GM21423 (cell line): ENCODE measurements at regions not wholly inside any gene's neighbourhood (a gene's known extent, or its start where the extent isn't known, plus 50 kb on each side); places are given as distances from the start of the nearest gene placed in this dataset.

Experiments used
- ATAC-seq: cut with Tn5 transposase; IDR thresholded peaks from one replicate; pipeline ENCODE4 v1.9.1; 2021; ENCODE audit warnings: mild to moderate bottlenecking, moderate library complexity; ENCODE audit not compliant: unreplicated experiment

DNA sequence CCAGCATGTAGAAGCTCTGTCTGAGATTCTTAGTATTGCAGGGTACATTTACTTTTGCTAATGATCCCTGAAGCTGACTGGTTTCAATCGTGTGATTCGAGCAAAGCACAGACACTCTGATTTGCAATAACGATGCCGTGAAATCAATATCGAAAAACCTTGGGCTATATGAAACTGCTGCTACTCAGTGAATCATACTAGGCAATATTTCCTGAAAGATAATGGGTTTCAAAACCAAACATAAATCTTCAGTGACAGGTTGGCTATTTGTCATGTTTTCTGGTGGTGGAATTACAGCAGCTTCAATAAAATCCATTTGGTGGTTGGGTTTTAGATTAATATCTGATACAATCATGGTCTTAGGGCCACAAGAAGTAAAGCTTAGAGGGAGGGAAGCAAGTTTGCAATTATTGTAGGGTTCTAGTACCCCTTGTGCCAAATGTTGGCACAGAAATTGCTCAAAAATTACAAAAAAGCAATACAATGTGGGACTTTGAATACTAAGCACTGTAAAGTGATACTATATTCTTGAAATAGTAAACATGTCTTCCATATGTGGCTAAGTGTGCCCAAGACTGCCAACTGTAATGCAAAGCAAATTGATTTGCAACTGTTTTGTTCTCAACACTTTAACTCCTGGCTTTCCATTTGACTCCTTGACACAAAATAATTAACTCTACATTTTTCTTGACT is 112.4 kb upstream of the JAZF1 start:
- ATAC-seq, result no peak

DNA sequence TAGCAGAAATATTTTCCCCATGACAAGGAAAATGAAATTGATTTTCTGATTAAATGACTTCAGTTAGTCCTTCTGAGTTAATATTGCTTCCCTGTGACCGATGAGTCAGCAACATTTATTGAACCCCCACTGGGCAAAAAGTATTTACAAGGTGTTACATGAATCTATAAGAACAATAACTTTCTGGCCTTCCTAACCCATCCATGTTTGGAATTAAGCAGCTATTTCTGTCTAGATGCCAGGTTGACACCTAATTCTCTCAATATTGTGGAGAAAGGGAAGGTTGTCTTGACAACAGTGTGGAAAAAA is 112.9 kb upstream of the JAZF1 start:
- no peak for ATAC-seq

DNA sequence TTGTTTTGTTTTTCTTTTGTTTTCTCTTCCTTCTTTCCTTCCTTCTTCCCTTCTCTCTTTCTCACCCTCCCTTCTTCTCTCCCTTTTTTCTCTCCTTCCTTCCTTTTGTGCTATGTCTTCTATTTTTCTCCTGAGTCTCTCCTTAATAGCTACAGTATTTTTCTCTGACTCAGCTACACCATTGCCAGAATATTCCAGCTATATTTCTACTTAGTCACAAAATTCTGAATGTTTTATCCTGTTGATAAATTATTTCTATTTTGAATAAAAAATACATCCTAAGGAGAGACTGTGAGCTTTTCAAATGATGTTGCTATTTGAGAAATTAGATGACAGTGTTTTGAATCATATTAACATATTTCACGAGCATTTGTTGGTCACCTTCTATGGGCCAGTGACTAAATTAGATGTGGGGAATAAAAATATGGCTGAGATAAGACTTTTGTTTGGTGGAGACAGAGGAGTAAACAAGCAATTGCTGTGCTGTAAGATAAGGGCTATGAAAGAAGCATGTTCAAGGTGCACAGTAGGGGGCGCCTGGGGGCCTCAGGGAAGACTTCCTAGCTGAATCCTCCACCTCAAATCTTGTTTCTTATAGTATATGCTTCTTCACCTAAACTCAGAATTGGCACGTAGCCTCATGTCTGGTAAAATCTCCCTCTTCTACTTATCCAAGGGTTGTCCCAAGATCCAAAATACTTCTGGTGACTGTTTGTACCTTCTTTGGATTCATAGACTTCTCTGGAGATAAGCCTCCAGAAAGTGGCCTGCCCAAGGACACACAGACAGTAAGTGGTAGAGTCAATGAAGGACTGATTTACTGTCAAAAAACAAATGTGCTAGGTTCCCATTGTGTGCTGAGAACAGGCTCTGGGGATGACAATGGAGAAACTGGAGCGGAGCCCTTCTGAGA is 115.5 kb upstream of the CREB5 start:
- no peak for ATAC-seq

DNA sequence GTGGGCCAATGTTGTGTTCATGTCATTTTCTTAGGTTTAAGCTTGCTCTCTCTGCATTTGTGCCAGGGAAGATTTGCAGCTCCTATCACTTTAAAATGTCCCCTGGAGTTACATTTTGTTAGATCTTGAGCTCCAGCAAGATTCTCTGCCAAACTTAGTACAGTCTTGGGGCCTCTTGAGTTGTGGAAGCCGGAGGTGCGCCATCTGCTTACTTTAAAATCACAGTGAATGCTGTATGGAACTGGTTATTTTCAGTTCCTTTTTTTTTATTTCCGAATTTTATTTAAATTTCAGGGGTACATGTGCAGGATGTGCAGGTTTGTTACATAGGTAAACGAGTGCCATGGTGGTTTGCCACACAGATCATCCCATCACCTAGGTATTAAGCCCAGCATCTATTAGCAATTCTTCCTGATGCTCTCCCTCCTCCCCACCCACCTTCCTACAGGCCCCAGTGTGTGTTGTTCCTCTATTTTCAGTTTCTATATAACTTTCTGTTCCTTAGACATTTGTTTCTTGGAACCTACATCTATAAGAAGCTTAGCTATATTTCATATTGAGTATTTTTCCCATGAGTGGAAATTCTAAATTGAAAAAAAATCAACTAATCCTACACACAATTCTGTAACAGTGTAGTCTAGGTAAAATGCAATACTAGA is 114.4 kb upstream of the CREB5 start:
- no peak for ATAC-seq

DNA sequence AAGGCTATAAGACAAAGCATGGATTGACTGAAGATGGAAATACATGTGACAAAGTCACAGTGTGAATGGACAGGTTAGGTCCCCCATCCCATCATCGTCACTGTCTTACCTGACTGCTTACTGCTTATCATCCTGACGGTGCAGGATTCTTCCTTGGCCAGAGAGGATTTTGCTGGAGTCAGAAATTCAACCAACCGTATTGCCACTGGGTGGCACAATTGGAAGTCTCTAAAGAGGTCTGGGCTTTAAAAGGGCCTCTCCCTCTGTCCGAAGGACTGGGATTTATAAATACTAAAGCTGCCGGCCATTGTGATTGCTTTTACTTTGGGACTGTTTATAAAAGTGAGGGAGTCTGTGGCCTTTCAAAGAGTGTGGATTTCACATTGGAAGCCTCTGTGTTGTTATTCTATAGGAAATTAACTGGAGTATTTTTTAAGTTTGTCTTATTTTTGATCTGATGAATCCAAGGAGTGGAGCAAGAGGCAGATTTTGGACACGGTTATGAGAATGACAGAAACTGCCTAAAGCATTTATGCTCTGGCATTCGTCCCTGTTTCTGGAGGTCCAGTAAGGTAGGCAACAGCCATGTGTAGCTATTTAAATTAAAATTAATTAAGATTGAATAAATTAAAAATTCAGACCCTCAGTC is 113.3 kb upstream of the CREB5 start:
- no peak for ATAC-seq

DNA sequence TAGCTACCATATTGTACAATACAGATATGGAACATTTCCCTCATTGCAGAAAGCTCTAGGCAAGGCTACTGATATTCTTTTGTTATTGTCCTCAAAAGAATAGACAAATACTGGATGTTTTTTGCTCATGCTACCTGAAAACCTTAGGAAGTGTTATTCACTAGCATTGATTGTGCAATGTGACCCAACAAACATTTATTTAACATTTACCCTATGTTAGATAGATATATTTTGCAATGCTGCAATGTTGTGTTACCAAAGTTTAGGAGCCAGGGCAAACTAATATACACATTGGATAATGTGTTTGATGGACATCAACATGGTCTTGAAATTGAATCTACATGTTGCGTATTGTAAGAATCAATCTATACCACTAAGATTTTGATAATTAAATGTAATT is 112.8 kb upstream of the CREB5 start:
- no peak for ATAC-seq

DNA sequence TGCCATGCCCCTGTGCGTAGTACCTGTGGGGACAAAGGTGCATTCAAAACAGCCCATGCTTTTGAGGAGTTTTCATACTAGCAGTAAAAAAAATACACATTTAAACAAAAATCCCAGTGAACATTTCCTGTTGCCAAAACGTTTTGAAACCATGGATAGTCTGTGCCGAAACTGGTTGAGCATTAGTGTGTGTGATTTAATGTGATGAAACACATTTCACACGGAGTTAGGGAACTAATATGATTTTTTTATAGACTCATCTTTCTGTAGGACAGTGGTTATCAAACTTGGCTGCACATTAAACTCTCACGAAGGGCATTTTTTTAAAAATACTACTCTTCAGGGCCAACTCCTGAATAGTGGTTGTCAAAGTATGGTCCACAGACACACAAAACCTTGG is 111.8 kb upstream of the CREB5 start:
- ATAC-seq, result no peak

- no peak for ATAC-seq
Measured at GRCh38 chr7:28301148-28301641, 111.1 kb upstream of the CREB5 start.

DNA sequence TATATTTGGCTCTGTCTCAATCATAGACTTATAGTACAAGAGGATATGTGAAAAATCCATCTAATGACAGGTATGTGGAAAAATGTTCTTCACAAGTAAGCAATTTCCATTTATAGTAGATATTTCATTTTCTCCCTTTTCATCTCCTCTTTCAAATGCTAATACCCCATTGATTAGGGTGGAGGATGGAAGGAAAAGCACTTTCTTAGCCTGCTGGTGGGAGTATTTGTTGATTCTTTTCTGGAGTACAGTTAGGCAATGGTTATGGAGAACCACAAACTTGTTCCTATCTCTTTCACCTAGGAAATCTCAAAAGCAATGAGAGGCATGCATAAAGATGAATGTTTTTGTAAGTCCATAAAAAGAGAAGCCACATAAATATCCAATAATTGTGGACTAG is 108.0 kb upstream of the CREB5 start:
- ATAC-seq, result no peak

GRCh38 chr7:28309704-28310459 is 102.4 kb upstream of the CREB5 start:
- ATAC-seq, result no peak

GRCh38 chr7:28310460-28310848 is 101.9 kb upstream of the CREB5 start:
- ATAC-seq, result no peak

DNA sequence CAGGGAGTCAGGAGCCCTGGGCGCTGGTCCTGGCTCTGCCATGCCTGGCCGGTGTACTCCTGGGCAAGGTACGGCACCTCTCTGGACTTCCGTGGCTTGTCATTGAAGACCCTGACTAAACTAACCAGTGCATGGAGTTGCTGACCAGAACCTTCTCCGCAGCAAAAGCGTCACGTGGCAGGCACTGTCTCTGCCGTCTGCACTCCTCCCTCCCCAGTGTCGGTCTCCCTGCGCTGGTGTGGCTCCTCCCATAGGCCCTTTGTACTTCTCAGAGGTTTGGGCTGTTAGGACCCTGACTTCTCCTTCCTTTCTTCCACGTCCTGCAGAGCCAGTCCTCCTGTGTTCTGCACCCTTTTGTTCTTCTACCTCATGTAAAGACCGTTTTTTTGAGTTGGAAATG is 100.6 kb upstream of the CREB5 start:
- no peak for ATAC-seq

GRCh38 chr7:28312948-28313347 is 99.4 kb upstream of the CREB5 start:
- ATAC-seq, result no peak

- ATAC-seq, result no peak
Measured at GRCh38 chr7:28314841-28315240, 97.5 kb upstream of the CREB5 start.

- ATAC-seq, result no peak
Measured at GRCh38 chr7:28315565-28316410, 96.5 kb upstream of the CREB5 start.

- ATAC-seq, result no peak
Measured at GRCh38 chr7:28316489-28316888, 95.8 kb upstream of the CREB5 start.

- ATAC-seq, result no peak
Measured at GRCh38 chr7:28318101-28318762, 94.1 kb upstream of the CREB5 start.

- ATAC-seq, result no peak
Measured at GRCh38 chr7:28323833-28324232, 88.5 kb upstream of the CREB5 start.

GRCh38 chr7:28328146-28328545 is 84.2 kb upstream of the CREB5 start:
- ATAC-seq, result no peak
